HepG2 (cell line): ENCODE measurements at regions not wholly inside any gene's neighbourhood (a gene's known extent, or its start where the extent isn't known, plus 50 kb on each side); places are given as distances from the start of the nearest gene placed in this dataset.

ENCODE experiments used
- ATAC-seq: fragments of 200-7000 bp; cut with Tn5 transposase; 3 replicates; pipeline ENCODE4 v1.9.1; 2020; ENCODE audit warnings: mild to moderate bottlenecking, moderate library complexity
- BruUV-seq: library from RNA; stranded (reverse); fragments of 400-500 nt; replicated peaks from 2 replicates; lab custom pipeline; 2021; lab: Mats Ljungman, UMichigan
- CTCF ChIA-PET: fragments of 300-600 bp; formaldehyde crosslinking; extraction: SDS; loops from one replicate; lab custom pipeline; 2021; ENCODE audit warnings: low total read pairs, inconsistent platforms, low intra/inter-chr PET ratio; lab: Yijun Ruan, JAX
- POLR2A ChIA-PET: fragments of 350-600 bp; sonication (Branson Sonifier 250); formaldehyde crosslinking; loops from one replicate; lab custom pipeline; 2020; ENCODE audit warnings: antibody characterized with exemption, inconsistent platforms; lab: Yijun Ruan, JAX
- DNase-seq: peaks from one replicate; pipeline ENCODE4 v3.0.0-alpha.2; 2015; ENCODE audit warnings: low spot score
- FAIRE-seq: peaks from 3 replicates; lab custom pipeline; 2011; peaks lifted over from hg19 to GRCh38; lab: Jason Lieb, UNC
- H2AFZ ChIP-seq: one replicate; pipeline ENCODE4 v1.6.1; 2011; ENCODE audit warnings: low read length, inconsistent platforms
- H3K27ac ChIP-seq: fragments of 300-600 bp; 3 replicates; pipeline ENCODE4 v1.8.0; 2011; ENCODE audit warnings: mixed run types, mild to moderate bottlenecking, mixed read lengths, low read length, inconsistent platforms; ENCODE audit not compliant: insufficient read depth; ENCODE audit errors: extremely low read length
- H3K27me3 ChIP-seq, 2 experiments: fragments of 200-600 bp in 1 of 2; 2 replicates in 1 of 2; 3 replicates in 1 of 2; pipeline versions ENCODE4 v1.6.0 to v1.8.0; 2011; ENCODE audit warnings: low read length in 2 of 2, mild to moderate bottlenecking in 2 of 2, moderate library complexity in 2 of 2, inconsistent platforms in 1 of 2; ENCODE audit not compliant: insufficient read depth in 2 of 2, control insufficient read depth in 1 of 2
- H3K36me3 ChIP-seq, 2 experiments: fragments of 200-600 bp in 1 of 2; replicated peaks in 1 of 2; 2 replicates in 1 of 2; 3 replicates in 1 of 2; pipeline versions ENCODE4 v1.5.1 to v1.8.0; 2011; ENCODE audit warnings: low read length in 2 of 2, inconsistent platforms in 1 of 2; ENCODE audit not compliant: insufficient read depth in 2 of 2, control insufficient read depth in 1 of 2
- H3K4me1 ChIP-seq: 2 replicates; pipeline ENCODE4 v1.5.1; 2012; ENCODE audit warnings: low read length, inconsistent platforms; ENCODE audit not compliant: insufficient read depth
- H3K4me2 ChIP-seq: 2 replicates; pipeline ENCODE4 v1.6.0; 2011; ENCODE audit warnings: low read depth, low read length, inconsistent platforms
- H3K4me3 ChIP-seq, 3 experiments: fragments of 200-600 bp in 1 of 3; sonication (generic), shearing (Covaris generic) in 1 of 3; replicated peaks in 1 of 3; 2 replicates each; pipeline ENCODE4 v1.5.1; 2011 to 2016; ENCODE audit warnings: low read length in 3 of 3, inconsistent platforms in 2 of 3, low read depth in 2 of 3, mild to moderate bottlenecking in 2 of 3, control low read depth in 1 of 3, mixed read lengths in 1 of 3; ENCODE audit not compliant: insufficient read depth in 1 of 3
- H3K79me2 ChIP-seq: one replicate; pipeline ENCODE4 v1.6.1; 2011; ENCODE audit warnings: low read length, inconsistent platforms; ENCODE audit not compliant: insufficient read depth
- H3K9ac ChIP-seq: 2 replicates; pipeline ENCODE4 v1.6.0; 2011; ENCODE audit warnings: mild to moderate bottlenecking, low read depth, low read length, inconsistent platforms; ENCODE audit not compliant: insufficient read depth
- H3K9me3 ChIP-seq: 2 replicates; pipeline ENCODE4 v1.5.1; 2012; ENCODE audit warnings: mild to moderate bottlenecking, low read length
- H4K20me1 ChIP-seq: 2 replicates; pipeline ENCODE4 v1.6.0; 2011; ENCODE audit warnings: inconsistent platforms, mild to moderate bottlenecking, low read length, moderate library complexity; ENCODE audit not compliant: insufficient read depth
- JUNB ChIP-seq: sonication (generic); formaldehyde crosslinking; IDR thresholded peaks from 2 replicates; pipeline ENCODE4 v1.8.0; 2022; ENCODE audit warnings: missing genetic modification reagents, mild to moderate bottlenecking, borderline replicate concordance
- TAF1 ChIP-seq: sonication (generic); formaldehyde crosslinking; IDR thresholded peaks from 2 replicates; pipeline ENCODE4 v1.4.0; 2020; ENCODE audit warnings: missing genetic modification reagents
- ZIK1 ChIP-seq: sonication (generic); formaldehyde crosslinking; IDR thresholded peaks from 2 replicates; pipeline ENCODE4 v1.5.0; 2020; ENCODE audit warnings: mild to moderate bottlenecking, low read depth, missing genetic modification reagents, borderline replicate concordance
- ZSCAN25 ChIP-seq: sonication (generic); formaldehyde crosslinking; IDR thresholded peaks from 2 replicates; pipeline ENCODE4 v1.8.0; 2022; ENCODE audit warnings: mild to moderate bottlenecking, missing genetic modification reagents
- WGBS: methylation state at CpG from one replicate; pipeline ENCODE4 v1.1.6; 2017; ENCODE audit warnings: low lambda C conversion rate; 5-methylcytosine and 5-hydroxymethylcytosine counted together
- in situ Hi-C: cut with HindIII; loops from 2 replicates; pipeline ENCODE4 v1.10.0; 2017; ENCODE audit warnings: low pct_unique_long_range_greater_than_20kb; ENCODE audit not compliant: extremely low pct_ligation_motif_present
- intact Hi-C: fragments of 100-400 bp; cut with micrococcal nuclease; formaldehyde crosslinking; loops from one replicate; pipeline ENCODE4 v1.10.0; 2022; ENCODE audit not compliant: unreplicated experiment
- TF ChIP-seq, protein P1 (sequence below): sonication (generic); formaldehyde crosslinking; IDR thresholded peaks from one replicate; pipeline ENCODE4 v1.5.1; 2020; ENCODE audit warnings: mild to moderate bottlenecking, missing genetic modification reagents; ENCODE audit errors: not compliant biosample characterization
- TF ChIP-seq, protein P2 (sequence below): sonication (generic); formaldehyde crosslinking; IDR thresholded peaks from 2 replicates; pipeline ENCODE4 v1.4.0; 2020; ENCODE audit warnings: missing genetic modification reagents
- TF ChIP-seq, protein P3 (sequence below): IDR thresholded peaks from 2 replicates; pipeline ENCODE4 v1.6.1; 2012; ENCODE audit warnings: low read depth, low read length, improper control_type of control experiment
- TF ChIP-seq, protein P4 (sequence below): sonication (generic); formaldehyde crosslinking; IDR thresholded peaks from 2 replicates; pipeline ENCODE4 v1.8.1; 2022; ENCODE audit warnings: mild to moderate bottlenecking, missing genetic modification reagents

DNA sequence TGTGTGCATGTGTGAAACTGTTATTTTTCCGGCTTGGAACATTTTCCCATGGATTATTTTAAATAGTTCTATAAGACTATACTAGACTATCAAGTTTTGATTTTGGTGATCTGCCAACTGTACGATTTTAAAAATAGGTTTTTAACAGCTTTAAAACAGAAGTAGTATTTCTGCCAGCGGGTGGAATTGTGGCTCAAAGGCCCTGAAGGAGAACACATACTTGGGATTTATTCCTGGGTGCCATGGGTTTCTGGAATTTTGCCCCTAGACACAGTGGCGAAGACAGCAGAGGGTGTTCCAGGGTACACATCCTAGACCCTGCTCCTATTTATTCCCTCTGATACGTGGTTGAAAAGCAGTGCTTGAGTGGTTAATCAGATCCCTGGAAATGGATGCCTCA is 81.7 kb upstream of the IPO9 start (continued):
- no peak for TF ChIP-seq TAF1 (CRISPR knock-in tag)
- TF ChIP-seq, protein P1, sequence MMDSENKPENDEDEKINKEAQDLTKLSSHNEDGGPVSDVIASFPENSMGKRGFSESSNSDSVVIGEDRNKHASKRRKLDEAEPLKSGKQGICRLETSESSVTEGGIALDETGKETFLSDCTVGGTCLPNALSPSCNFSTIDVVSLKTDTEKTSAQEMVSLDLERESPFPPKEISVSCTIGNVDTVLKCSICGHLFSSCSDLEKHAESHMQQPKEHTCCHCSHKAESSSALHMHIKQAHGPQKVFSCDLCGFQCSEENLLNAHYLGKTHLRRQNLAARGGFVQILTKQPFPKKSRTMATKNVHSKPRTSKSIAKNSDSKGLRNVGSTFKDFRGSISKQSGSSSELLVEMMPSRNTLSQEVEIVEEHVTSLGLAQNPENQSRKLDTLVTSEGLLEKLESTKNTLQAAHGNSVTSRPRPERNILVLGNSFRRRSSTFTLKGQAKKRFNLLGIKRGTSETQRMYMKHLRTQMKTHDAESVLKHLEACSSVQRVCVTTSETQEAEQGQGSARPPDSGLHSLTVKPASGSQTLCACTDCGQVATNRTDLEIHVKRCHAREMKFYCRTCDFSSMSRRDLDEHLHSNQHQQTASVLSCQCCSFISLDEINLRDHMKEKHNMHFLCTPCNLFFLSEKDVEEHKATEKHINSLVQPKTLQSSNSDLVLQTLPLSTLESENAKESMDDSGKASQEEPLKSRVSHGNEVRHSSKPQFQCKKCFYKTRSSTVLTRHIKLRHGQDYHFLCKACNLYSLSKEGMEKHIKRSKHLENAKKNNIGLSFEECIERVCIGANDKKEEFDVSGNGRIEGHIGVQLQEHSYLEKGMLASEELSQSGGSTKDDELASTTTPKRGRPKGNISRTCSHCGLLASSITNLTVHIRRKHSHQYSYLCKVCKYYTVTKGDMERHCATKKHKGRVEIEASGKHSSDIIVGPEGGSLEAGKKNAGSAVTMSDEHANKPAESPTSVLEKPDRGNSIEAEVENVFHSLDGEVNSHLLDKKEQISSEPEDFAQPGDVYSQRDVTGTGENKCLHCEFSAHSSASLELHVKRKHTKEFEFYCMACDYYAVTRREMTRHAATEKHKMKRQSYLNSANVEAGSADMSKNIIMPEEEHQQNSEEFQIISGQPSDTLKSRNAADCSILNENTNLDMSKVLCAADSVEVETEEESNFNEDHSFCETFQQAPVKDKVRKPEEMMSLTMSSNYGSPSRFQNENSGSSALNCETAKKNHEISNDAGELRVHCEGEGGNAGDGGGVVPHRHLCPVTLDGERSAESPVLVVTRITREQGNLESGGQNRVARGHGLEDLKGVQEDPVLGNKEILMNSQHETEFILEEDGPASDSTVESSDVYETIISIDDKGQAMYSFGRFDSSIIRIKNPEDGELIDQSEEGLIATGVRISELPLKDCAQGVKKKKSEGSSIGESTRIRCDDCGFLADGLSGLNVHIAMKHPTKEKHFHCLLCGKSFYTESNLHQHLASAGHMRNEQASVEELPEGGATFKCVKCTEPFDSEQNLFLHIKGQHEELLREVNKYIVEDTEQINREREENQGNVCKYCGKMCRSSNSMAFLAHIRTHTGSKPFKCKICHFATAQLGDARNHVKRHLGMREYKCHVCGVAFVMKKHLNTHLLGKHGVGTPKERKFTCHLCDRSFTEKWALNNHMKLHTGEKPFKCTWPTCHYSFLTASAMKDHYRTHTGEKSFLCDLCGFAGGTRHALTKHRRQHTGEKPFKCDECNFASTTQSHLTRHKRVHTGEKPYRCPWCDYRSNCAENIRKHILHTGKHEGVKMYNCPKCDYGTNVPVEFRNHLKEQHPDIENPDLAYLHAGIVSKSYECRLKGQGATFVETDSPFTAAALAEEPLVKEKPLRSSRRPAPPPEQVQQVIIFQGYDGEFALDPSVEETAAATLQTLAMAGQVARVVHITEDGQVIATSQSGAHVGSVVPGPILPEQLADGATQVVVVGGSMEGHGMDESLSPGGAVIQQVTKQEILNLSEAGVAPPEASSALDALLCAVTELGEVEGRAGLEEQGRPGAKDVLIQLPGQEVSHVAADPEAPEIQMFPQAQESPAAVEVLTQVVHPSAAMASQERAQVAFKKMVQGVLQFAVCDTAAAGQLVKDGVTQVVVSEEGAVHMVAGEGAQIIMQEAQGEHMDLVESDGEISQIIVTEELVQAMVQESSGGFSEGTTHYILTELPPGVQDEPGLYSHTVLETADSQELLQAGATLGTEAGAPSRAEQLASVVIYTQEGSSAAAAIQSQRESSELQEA (CRISPR knock-in tag) = no peak
- no peak for TF ChIP-seq JUNB (CRISPR knock-in tag)
- no peak for TF ChIP-seq ZSCAN25 (CRISPR knock-in tag)

DNA sequence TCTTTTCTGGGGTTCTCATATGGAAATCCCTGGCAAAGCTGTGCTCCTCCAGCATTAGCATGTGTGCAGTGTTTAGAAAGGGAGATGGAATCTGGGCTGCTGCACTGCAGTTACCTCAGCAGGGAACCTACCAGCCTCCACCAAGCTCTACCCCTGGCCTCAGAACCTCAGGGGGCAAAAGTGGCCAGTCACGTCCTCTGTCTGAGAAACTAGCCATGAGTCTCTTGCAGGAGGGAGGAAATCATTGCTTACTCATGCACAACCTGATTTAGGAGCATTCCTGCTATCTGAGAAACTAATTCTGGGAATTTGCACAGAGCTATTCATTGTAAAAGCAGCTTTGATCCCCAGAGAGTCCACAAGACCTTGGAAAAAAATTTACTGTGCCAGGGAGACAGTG is 80.6 kb upstream of the IPO9 start:
- ChIA-PET POLR2A (no interaction called here), CTCF (no interaction called here)
- no peak for TF ChIP-seq ZIK1 (CRISPR knock-in tag)
- TF ChIP-seq, protein P2, sequence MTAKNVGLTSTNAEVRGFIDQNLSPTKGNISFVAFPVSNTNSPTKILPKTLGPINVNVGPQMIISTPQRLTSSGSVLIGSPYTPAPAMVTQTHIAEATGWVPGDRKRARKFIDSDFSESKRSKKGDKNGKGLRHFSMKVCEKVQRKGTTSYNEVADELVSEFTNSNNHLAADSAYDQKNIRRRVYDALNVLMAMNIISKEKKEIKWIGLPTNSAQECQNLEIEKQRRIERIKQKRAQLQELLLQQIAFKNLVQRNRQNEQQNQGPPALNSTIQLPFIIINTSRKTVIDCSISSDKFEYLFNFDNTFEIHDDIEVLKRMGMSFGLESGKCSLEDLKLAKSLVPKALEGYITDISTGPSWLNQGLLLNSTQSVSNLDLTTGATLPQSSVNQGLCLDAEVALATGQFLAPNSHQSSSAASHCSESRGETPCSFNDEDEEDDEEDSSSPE = no peak
- TF ChIP-seq, protein P3, sequence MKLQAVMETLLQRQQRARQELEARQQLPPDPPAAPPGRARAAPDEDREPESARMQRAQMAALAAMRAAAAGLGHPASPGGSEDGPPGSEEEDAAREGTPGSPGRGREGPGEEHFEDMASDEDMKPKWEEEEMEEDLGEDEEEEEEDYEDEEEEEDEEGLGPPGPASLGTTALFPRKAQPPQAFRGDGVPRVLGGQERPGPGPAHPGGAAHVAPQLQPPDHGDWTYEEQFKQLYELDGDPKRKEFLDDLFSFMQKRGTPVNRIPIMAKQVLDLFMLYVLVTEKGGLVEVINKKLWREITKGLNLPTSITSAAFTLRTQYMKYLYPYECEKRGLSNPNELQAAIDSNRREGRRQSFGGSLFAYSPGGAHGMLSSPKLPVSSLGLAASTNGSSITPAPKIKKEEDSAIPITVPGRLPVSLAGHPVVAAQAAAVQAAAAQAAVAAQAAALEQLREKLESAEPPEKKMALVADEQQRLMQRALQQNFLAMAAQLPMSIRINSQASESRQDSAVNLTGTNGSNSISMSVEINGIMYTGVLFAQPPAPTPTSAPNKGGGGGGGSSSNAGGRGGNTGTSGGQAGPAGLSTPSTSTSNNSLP = no peak
- TF ChIP-seq, protein P4, sequence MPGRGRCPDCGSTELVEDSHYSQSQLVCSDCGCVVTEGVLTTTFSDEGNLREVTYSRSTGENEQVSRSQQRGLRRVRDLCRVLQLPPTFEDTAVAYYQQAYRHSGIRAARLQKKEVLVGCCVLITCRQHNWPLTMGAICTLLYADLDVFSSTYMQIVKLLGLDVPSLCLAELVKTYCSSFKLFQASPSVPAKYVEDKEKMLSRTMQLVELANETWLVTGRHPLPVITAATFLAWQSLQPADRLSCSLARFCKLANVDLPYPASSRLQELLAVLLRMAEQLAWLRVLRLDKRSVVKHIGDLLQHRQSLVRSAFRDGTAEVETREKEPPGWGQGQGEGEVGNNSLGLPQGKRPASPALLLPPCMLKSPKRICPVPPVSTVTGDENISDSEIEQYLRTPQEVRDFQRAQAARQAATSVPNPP (CRISPR knock-in tag) = no peak
- Histone ChIP-seq H3K27me3 (no peaks in the 10 kb centered on the region), H3K27ac (no peak overlapping the region), H3K9me3 (no peaks in the 10 kb centered on the region), H3K4me1 (peaks cover 10% of the 10 kb centered on the region), H3K9ac (no peak overlapping the region), H3K4me3 (no peak overlapping the region), H3K79me2 (no peaks in the 10 kb centered on the region), H2AFZ (no peak overlapping the region), H4K20me1 (no peaks in the 10 kb centered on the region), H3K36me3 (no peaks in the 10 kb centered on the region), H3K4me2 (no peak overlapping the region)
- 0% methylated on average over 1 of the region's 1 CpG for WGBS
- DNase-seq (no peak), FAIRE-seq (no peak), ATAC-seq (no peak)
- BruUV-seq = no TSS peak
- in situ Hi-C loops = no loop called here
- intact Hi-C loops = no loop called here
